Progenitor cell of endocrine pancreas (in vitro differentiated cells): ENCODE measurements at regions not wholly inside any gene's neighbourhood (a gene's known extent, or its start where the extent isn't known, plus 50 kb on each side); places are given as distances from the start of the nearest gene placed in this dataset.

ENCODE experiments used
- DNase-seq: peaks from one replicate; pipeline ENCODE4 v3.0.0; 2021; ENCODE audit warnings: low spot score; ENCODE audit not compliant: unreplicated experiment
- H3K27ac Mint-ChIP-seq: 2 replicates; pipeline ENCODE4 v1.8.0; 2021; ENCODE audit warnings: mild to moderate bottlenecking, moderate library complexity, mixed read lengths
- H3K27me3 Mint-ChIP-seq: 2 replicates; pipeline ENCODE4 v1.8.0; 2021; ENCODE audit warnings: mixed read lengths
- H3K36me3 Mint-ChIP-seq: 2 replicates; pipeline ENCODE4 v1.8.0; 2022; ENCODE audit warnings: mixed read lengths; ENCODE audit not compliant: insufficient read depth
- H3K4me1 Mint-ChIP-seq: 2 replicates; pipeline ENCODE4 v1.8.0; 2021; ENCODE audit warnings: low read depth, mixed read lengths
- H3K4me3 Mint-ChIP-seq: 2 replicates; pipeline ENCODE4 v1.8.0; 2021; ENCODE audit warnings: low read depth, mild to moderate bottlenecking, moderate library complexity, mixed read lengths
- H3K9me3 Mint-ChIP-seq: 2 replicates; pipeline ENCODE4 v1.8.0; 2021; ENCODE audit warnings: low read depth, mixed read lengths
- TF ChIP-seq, protein P1 (sequence below): fragments of 200-600 bp; sonication (generic); IDR thresholded peaks from one replicate; pipeline ENCODE4 v1.5.0; 2021; ENCODE audit warnings: antibody characterized with exemption, mild to moderate bottlenecking; ENCODE audit not compliant: unreplicated experiment

DNA sequence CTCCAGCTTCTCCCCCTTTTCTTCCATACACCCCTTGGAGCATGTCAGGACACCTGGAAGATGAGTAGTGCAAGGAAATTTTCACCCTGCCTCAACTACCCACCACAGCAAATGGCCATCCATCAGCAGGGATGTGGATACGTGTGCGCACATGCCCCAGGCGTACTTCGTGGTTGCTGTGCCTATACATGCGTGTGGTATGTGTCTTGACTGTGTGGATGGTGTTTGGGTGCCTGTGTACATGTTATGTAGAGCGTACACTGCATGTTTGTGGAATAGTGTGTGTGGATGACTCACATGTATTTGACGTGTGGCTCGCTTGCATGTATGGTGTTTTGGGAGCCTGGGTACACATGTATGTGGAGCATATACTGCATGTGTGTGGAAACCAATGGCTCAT, 158.5 kb downstream of the RRAGC start:
- no peak for DNase-seq
- Mint-ChIP-seq H3K27me3 (peaks cover 9% of the 10 kb centered on the region), H3K27ac (no peak overlapping the region), H3K4me1 (no peaks in the 10 kb centered on the region), H3K9me3 (peaks cover 9% of the 10 kb centered on the region), H3K4me3 (no peak overlapping the region), H3K36me3 (no peaks in the 10 kb centered on the region)
- TF ChIP-seq, protein P1, sequence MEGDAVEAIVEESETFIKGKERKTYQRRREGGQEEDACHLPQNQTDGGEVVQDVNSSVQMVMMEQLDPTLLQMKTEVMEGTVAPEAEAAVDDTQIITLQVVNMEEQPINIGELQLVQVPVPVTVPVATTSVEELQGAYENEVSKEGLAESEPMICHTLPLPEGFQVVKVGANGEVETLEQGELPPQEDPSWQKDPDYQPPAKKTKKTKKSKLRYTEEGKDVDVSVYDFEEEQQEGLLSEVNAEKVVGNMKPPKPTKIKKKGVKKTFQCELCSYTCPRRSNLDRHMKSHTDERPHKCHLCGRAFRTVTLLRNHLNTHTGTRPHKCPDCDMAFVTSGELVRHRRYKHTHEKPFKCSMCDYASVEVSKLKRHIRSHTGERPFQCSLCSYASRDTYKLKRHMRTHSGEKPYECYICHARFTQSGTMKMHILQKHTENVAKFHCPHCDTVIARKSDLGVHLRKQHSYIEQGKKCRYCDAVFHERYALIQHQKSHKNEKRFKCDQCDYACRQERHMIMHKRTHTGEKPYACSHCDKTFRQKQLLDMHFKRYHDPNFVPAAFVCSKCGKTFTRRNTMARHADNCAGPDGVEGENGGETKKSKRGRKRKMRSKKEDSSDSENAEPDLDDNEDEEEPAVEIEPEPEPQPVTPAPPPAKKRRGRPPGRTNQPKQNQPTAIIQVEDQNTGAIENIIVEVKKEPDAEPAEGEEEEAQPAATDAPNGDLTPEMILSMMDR = no peak

DNA sequence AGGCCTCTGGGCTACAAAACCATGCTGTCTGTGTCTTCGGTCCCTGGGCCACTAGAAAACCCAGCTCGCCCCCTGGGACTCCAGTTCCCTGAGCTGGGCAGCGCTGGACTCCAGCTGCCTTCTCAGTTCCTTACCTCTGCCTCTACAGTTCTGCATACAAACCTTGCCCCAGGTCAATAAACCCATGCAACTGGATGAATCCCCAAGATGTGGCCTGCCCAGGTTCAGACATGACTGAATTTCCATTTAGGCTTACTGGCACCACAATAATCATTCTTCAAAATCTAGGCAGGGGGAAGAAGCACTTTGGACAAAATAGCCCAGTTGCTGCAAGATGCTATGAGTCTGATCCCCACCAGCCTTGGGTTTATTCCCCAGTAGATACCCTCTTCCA, 159.5 kb downstream of the RRAGC start:
- TF ChIP-seq, protein P1 = no peak
- peaks cover 9% of the 10 kb centered on the region for H3K27me3 Mint-ChIP-seq

DNA sequence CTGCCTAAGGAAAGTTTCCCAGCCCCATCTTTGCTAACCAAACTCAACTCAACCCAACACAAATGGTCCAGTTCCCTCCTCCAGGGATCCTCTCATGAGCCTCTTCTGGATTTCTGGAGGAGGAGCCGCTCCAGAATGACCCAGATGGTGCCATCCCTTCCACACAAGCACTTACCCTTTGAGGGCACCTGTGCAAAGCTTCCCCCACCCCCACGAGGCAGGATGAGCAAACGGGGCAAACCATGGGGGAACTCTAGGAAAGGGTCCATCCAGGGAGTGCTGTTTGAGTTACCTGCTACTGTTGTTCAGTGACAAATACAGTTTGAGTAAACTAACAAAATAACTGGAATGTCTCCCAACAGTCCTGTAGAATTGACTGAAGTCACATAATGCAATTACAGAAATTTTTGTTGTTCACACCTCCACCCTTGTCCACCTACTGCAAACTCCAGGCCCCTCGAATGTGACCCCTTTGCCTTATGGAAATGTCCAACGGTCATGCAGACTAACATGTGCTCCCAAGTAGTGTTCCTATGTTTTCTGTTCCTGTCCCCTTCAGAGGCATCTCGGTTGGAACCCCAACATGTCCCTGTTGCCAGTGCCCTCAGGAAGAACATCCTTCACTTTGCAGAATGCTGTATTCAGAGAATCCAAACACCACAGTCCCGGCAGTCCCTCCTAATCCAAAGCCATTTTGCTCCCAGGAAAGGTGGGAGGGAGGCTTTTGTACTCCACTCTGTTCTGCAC, 160.1 kb downstream of the RRAGC start:
- Mint-ChIP-seq H3K36me3 (no peaks in the 10 kb centered on the region), H3K4me1 (no peaks in the 10 kb centered on the region), H3K27ac (no peak overlapping the region), H3K4me3 (no peak overlapping the region), H3K27me3 (peaks cover 9% of the 10 kb centered on the region), H3K9me3 (no peaks in the 10 kb centered on the region)
- DNase-seq = no peak
- TF ChIP-seq, protein P1 = no peak

More for the DNA sequence above, 159.5 kb downstream of the RRAGC start:
- H3K4me3 Mint-ChIP-seq = no peak overlapping the region
- no peaks in the 10 kb centered on the region for H3K36me3 Mint-ChIP-seq
- H3K9me3 Mint-ChIP-seq = peaks cover 2% of the 10 kb centered on the region
- H3K4me1 Mint-ChIP-seq = no peaks in the 10 kb centered on the region
- H3K27ac Mint-ChIP-seq = no peak overlapping the region
- DNase-seq = no peak

DNA sequence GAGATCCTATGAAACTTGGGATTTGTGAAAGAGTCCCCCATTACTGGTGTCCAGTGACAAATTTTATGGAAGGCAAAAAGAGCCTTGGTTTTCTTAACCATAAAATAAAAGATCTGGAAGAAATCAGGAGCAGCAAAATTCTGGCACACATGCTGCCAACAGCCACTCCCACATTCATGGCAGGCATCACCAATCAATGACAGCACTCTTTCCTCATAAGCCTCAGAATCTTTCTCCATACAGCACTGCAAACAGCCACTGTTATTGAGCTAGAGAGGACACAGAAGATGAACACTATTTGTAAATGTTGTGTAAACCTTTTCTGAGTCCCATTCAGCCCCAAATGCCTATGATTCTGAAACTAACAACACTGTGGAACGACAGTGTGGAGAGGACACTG, 162.2 kb downstream of the RRAGC start:
- H3K4me1 Mint-ChIP-seq = no peaks in the 10 kb centered on the region
- no peak overlapping the region for H3K27ac Mint-ChIP-seq
- H3K27me3 Mint-ChIP-seq = peaks cover 17% of the 10 kb centered on the region
- no peaks in the 10 kb centered on the region for H3K9me3 Mint-ChIP-seq
- DNase-seq = no peak
- TF ChIP-seq, protein P1 = no peak
- no peak overlapping the region for H3K4me3 Mint-ChIP-seq
- no peaks in the 10 kb centered on the region for H3K36me3 Mint-ChIP-seq

DNA sequence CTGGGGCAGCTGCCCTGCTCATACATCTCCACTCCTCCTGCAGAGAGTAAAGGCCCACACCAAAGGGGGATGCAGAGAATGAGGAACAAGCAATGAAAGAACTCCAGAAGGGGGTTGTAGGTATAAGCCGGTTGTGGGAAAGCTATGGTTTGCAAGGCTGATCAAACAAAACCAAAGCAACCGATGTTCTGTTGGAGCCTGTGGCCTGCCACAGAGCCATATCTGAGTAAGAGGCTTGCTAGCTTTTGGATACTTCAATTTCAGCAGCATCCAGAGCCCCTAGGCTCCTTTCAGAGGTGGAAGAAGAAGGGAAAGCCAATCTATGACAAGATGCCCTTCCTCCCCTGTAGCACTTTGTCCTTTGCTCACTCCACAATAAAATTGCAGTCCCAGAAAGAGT, 163.2 kb downstream of the RRAGC start:
- Mint-ChIP-seq H3K27me3 (peaks cover 23% of the 10 kb centered on the region), H3K27ac (no peak overlapping the region), H3K9me3 (peaks cover 7% of the 10 kb centered on the region), H3K4me1 (no peaks in the 10 kb centered on the region), H3K36me3 (no peaks in the 10 kb centered on the region), H3K4me3 (no peak overlapping the region)
- no peak for DNase-seq
- TF ChIP-seq, protein P1 = no peak
